HG03064 (cell line): ENCODE measurements at regions not wholly inside any gene's neighbourhood (a gene's known extent, or its start where the extent isn't known, plus 50 kb on each side); places are given as distances from the start of the nearest gene placed in this dataset.

Source experiments
- ATAC-seq: cut with Tn5 transposase; IDR thresholded peaks from one replicate; pipeline ENCODE4 v1.9.1; 2021; ENCODE audit warnings: low read depth; ENCODE audit not compliant: unreplicated experiment

DNA sequence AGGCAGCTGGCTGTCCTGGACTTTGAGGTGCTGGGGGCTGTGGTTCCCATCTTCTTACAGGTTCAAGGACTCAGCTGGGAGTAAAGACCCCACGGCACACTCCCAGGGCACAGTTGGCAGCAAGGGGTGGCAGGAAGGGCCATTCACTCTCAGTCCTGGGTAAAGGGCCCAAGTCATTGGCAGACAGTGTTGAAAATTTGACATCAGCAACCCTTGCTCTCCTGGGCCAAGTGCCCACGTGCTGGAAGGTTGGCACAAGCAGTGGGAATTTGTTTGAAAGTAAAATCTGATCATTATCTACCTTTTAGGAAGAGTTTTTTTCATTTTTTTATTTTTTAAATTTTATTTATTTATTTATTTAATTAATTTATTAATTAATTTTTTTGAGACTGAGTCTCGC, 241.6 kb upstream of the MKI67 start:
- no peak for ATAC-seq

DNA sequence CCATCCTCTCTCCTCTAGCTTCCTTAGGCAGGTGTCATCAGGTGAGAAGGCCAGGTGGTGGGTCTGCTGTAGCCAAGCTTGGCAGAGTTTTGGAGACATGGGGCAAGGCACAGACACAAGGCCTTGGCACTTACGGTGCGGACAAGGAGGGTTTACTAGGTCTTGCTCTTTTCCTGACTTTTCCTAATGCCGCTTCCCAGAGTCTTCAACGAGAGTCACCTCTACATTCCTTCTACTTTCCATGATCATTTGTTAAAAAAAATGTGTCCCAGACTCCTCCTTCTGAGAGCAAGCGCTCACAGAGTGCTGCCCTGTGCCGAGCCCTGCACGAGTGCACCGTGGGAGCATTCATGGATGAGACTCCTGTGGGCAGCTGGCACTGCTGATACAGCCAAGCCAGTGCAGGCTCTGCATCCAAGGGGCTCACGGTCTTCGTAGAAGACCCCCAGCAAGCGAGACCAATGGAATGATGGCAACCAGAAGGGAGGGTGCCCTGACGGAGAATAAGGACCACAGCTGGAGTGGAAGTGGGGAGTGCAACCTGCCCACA, 243.0 kb upstream of the MKI67 start:
- no peak for ATAC-seq

DNA sequence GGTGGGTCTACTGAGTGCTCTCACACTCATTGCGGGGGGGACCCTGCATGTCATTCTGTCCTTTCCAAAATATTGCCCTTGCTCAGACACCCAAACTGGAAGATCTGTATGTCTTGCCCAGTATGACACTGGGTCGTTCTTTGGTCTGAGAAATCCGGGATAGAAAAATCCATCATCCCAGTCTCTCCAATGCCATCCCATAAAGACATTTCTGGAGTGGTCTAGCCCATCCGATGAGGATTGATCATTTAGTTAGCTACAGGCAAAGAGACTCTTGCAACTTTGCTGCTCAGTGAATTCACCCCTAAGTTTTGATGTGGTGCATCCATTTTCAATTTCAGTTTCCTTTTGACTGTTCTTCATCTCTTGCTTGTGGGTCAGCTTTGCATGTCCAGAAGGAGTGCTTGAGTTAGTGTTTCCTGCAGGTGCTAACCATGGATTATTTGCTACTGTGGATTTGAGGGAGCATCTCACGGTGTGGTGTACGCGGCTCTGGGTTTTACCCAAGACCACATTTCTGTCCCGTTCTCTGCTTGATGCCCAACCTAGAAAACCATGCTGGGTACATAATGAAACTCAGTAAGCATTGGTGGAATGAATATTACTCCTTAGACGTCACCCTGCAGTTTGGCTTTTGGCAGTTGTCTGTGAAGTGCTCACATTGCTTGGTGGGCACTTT, 247.0 kb upstream of the MKI67 start:
- ATAC-seq: peak; percentile 91

DNA sequence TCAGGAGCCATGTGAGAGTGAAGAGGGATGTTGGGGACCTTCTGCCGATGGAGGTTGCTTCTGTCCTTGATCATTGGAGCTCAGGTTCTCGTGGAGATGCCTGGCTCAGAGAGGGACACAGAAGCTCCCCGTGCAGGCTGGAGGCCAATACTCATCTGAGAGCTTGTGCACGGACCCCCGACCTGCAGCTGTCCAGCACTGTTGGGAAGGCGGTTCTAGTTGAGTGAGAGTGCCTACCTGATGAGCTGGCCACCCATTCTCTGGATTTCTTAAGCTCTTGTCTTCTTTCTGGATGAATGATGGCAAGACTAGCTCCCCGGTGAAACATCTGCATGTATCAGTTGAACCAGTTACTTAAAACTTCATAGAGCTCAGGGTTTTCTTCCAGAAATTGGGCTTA, 247.6 kb upstream of the MKI67 start:
- ATAC-seq: no peak

- no peak for ATAC-seq
These were observed 248.9 kb upstream of the MKI67 start for GRCh38 chr10:128375171-128375570.

- no peak for ATAC-seq
These were observed 251.3 kb upstream of the MKI67 start for GRCh38 chr10:128377364-128377987.

GRCh38 chr10:128377988-128378387, 251.8 kb upstream of the MKI67 start:
- no peak for ATAC-seq

DNA sequence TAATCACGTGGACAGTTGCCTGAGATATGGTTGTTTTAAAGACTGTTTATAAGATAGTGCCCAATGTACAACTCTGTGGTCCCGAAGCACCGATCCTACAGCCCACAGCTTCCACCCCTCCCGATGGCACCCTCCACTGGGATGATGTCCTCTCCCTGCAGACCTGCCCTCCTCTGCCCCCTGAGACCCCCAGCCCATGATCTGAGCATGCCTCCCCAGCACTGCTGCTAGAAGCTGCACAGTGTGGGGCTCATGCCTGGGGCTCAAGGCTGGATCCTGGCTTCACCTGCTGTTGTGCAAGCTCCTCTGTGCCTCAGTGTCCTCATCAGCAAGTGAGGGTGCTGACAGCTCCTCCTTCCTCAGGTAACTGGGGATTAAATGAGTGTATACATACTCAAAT, 254.7 kb upstream of the MKI67 start:
- ATAC-seq: no peak

GRCh38 chr10:128382225-128382624, 256.0 kb upstream of the MKI67 start:
- ATAC-seq: no peak

DNA sequence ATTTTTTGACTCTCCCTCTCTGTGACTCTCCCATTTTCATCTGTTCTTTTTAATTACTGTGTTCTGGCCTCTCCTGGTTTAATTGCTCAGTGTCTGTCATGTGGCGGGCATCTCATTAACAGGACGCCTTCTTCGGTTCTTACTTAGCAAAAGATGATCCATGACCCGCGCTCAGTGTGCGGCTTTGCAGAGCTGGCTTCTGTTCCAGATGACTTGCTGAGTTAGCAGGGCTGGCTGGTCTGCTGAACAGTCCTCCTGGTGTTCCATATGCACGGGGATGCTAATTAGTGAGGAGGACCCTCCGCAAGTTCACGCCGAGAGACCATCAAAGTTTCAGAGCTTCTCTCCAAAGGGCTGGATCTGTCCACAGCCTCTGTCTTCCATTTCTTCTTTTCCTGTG, 258.6 kb upstream of the MKI67 start:
- no peak for ATAC-seq

DNA sequence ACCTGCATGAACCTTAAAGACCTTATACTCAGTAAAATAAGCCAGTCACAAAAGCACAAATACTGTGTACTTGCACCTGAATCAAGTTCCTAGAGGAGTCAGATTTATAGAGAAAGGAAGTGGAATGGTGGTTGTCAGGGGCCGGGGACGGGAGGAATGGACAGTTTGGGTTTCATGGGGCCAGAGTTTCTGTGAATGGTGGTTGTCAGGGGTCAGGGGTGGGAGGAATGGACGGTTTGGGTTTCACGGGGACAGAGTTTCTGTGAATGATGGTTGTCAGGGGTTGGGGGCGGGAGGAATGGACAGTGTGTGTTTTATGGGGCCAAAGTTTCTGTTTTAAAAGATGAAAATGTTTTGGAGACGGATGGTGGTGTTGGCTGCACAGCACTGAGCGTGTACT, 260.0 kb upstream of the MKI67 start:
- no peak for ATAC-seq

- ATAC-seq: no peak
These were observed 260.8 kb upstream of the MKI67 start for GRCh38 chr10:128386816-128387604.

DNA sequence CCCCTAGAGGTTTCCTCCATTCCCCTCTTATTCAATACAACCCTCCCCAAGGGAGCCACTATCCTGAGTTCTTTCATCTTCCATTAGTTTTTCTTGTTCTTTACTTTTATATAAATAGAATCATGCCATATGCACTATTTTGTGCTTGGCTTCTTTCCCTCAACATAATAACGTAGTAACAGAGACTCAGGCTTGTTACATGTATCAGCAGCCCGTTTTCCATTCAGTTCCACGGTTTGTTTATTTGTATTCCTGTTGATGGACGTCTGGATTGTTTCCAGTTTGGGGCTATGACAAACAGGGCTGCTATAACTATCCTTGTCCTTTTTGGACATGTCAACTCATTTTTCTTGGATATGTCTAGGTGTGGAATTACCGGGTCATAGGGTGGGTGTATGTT, 264.4 kb upstream of the MKI67 start:
- ATAC-seq: no peak

- no peak for ATAC-seq
These were observed 267.3 kb upstream of the MKI67 start for GRCh38 chr10:128393546-128393945.

DNA sequence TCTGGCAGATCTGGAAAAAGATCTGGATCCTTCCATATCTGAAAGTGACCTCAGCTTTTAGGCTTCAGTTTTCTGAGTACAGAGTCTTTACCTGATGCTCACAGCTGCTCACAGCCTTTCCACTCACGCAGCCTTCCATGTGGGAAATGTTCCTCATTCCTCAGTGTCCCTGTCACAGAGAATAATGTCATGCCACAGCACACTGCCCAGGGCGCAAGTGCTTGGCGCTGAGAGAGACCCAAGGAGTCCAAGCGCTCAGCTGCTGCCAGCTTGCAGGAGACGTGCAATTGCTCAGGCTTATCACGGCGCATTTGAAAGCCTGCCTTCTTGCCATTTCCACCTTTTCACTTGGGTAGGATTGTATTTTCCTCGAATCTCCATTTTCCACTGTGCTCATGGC, 271.9 kb upstream of the MKI67 start:
- ATAC-seq: no peak

- ATAC-seq: no peak
These were observed 272.8 kb upstream of the MKI67 start for GRCh38 chr10:128398999-128399398.

DNA sequence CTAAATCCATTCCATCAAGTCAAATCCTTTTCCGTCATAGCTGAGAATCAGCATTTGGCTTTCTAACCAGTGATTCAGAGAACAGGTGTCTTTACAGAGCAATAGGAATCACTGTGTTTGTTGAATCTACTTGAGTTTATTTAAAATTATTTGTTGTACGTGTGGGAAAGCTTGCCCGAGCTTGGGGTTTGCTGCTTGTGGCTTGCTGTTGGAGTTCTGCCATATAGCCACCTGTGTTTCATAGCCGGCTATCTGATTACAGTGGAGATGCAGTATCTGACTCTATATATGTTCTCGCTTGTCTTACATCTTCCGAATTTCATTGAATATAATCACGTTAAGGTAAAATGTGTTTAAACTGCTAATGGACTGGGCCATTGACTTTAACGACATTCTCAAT, 274.3 kb upstream of the MKI67 start:
- no peak for ATAC-seq

DNA sequence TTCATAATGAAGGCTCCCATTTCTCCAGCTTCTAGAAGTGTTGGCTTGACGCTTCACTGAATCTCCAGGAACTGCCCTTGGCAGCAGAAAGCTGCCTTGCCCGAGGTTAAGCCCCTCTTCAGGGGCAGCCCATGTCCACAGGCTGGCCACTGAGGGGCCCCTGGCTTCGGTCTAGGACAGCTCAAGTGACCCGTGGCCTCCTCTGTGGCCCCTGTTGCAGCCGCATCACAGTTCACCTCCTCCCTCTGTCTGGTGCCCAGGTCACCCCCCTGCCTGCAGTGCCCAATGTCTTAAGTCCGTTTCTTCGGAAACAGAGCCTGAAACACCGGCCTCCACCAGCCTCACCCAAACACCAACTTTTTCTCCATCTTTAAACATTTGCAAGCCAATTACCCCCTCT, 279.2 kb upstream of the MKI67 start:
- ATAC-seq: no peak

- ATAC-seq: no peak
These were observed 285.4 kb upstream of the MKI67 start for GRCh38 chr10:128411643-128412042.

- ATAC-seq: no peak
These were observed 288.3 kb upstream of the MKI67 start for GRCh38 chr10:128414568-128414967.

GRCh38 chr10:128416231-128416630, 290.0 kb upstream of the MKI67 start:
- ATAC-seq: no peak

GRCh38 chr10:128417826-128418225, 291.6 kb upstream of the MKI67 start:
- ATAC-seq: no peak
